ENCODE measurements at regions not wholly inside any gene's neighbourhood (a gene's known extent, or its start where the extent isn't known, plus 50 kb on each side); places are given as distances from the start of the nearest gene placed in this dataset.

DNA sequence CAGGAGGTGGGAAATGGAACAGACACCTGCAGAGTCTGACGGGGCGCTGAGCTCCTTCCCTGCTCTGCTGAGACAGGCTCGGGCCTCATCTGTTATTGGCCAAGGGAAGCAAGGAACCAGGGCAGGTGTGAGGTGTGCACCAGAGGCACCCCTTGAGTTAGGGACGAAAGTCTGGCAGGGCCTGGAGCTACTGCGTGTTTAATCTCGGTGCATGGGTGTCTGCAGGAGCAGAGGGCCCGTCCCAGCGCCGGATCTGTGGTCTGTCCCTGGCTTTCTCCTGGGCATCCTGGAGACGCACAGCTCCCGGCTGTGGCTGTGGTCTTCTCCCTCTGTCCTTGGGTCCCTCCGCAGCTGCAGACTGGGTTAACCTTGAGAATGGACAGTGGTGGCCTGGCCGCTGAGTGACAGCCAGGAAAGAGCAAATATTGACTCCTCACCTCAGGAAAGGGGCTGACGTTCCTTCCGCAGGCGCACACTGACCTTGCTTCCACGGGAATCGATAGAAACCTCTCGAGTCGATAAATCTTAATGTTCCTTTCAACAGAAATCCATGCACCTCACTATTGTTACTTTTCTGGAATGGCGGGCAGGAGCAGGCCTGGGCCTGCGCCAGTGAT is 975.6 kb downstream of the BRD1 start:
- no peak for DNase-seq (ENCODE audit: low spot score)

DNA sequence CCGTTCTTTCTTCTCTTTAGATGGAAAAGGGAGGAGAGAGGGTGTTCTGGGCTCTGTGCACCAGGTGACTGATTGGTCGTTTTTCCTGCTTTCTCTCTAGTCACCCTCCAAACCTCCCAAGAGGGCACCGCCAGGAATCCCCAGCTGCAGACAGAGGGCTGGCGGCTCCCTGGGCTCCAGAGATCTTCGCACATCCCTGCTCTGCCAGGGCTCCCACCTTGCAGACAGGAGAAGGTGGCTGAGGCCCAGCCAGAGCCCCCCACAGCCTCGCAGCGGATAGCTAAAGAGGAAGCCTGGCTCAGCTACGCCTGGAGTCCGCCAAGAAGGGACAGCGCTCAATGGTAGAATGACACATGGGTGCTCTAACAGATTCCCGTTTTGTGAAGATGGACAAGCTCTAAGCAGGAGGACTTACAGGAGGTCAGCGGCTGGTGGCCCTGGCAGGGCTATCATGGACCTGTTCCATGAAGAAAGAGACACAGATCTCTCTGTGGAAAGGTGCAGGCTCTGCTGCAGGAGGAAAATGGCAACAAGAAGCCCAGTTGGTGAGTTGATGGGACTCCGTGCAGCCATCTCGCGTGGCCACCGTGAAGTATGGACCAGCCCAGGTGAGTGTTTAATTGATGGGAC is 976.9 kb downstream of the BRD1 start:
- DNase-seq (ENCODE audit: low spot score): no peak

DNA sequence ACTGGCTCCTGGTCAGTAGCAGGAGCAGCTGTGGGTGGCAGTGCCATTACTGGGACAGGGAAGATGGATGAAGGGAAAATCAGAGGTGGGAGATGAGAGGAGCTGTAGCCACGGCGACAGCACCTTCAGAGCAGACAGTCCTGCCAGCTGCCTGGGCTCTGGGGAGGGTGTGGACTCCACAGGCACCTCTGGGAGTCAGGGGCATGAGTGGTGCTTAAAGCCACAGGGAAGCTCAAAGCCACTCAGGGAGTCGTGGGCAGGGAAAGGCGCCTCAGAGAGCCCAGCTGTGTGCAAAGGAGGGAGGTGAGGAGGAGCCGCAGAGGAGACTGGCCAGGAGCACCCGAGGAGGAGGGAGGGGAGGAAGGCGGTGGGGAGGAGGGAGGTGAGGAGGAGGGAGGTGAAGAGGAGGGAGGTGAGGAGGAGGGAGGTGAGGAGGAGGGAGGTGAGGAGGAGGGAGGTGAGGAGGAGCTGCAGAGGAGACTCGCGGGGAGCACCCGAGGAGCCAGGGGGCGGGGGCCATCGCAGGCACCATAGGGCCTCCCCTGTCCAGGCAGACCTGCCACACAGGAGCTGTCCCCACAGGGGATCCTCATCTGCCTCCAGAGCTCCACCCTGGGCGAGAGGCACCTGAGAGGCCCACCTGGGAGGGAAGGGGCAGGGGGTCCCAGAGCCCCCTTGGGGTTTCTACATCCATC is 977.6 kb downstream of the BRD1 start:
- no peak for DNase-seq (ENCODE audit: low spot score)

- no peak for DNase-seq (ENCODE audit: low spot score)
Observed at GRCh38 chr22:48849219-48849912, 978.3 kb downstream of the BRD1 start.

- no peak for DNase-seq (ENCODE audit: low spot score)
Observed at GRCh38 chr22:48846200-48846599, 981.5 kb downstream of the BRD1 start.

DNA sequence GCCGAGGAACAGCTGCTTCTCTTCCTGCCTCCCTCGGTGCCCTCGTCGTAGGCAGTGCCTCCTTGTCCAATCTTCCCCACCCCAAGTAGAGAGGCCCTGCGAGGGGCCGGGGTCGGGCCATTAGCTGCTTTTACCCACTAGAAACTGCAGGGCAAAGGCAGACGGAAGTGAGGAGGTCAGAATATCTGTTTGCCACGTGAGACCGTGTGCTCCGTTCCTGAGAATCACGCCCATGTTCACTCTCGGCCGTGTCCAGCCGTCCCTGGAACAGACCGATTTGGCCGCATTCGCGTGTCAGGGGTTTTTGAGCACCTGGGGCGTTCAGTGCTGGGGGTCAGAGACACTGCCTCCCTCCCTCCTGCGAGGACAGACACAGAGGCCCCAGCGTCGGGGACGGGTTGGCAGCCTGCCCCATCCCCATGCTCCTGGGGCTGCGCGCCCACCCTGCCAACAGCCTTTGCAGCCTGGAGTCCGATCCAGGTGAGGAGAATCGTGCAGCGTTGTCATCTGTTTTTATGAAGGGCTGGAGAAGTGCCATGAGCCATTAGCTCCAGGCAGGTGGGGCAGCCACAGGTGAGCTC is 982.2 kb downstream of the BRD1 start:
- no peak for DNase-seq (ENCODE audit: low spot score)

GRCh38 chr22:48844056-48844675 is 983.5 kb downstream of the BRD1 start:
- no peak for DNase-seq (ENCODE audit: low spot score)

GRCh38 chr22:48843640-48844039 is 984.0 kb downstream of the BRD1 start:
- no peak for DNase-seq (ENCODE audit: low spot score)

- DNase-seq (ENCODE audit: low spot score): no peak
Observed at GRCh38 chr22:48842976-48843375, 984.7 kb downstream of the BRD1 start.

DNA sequence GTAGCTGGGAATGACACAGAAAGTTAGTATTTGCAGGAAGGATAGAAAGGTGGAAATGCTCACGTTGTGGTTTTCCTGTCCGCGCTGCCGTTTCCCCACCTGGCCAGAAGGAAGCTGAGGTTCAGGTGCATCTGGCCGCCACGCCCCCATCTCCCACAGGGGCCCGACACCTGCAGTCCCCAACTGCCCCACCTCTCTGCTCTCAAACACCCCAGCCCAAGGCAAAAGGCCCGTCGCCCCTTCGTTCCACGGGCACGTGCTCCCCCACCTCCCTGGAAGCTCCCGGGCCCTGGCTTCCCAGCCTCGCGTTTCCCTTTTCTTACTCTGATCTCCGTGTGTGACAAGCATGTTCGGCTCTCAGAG is 985.1 kb downstream of the BRD1 start:
- no peak for DNase-seq (ENCODE audit: low spot score)

- no peak for DNase-seq (ENCODE audit: low spot score)
Observed at GRCh38 chr22:48841881-48842582, 985.6 kb downstream of the BRD1 start.

DNA sequence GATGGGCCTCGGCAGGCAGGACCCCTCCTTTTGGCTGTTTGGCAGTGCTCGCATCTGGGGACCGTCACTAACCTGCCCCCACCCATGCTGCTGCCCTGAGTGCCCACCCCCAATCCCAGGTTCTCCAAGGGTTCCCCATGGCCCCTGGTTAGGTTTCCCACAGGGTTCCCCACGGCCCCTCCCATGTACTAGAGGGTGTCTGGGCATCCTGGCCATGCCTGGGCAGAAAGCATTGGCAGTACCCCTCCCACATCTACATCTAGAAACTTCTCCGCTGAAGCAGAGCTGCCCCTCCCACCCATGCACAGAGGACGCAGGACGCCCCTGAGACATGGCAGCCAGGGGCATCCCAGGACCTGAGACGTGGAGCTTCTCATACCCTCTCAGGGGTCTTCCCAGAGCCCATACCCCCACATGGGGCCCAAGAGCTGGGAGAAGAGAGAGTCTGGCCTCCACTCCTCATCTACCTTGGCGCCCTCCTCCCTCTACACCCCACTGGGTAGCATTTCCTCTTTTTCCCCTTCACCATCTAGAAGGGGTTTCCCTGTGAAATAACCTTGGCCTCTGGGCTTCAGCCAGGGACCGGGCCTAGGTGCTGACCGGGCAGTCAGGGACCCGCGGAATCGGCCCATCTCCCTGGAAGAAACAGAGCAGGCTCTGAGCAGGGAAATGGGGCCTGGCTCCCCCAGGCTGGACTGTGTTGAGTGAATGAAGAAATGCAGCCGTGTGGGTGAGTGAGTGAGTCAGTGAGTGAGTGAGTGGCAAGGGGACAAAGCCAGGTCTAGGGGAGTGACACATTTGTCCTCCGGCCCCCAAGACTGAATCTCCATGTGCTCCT is 987.3 kb downstream of the BRD1 start:
- no peak for DNase-seq (ENCODE audit: low spot score)

- no peak for DNase-seq (ENCODE audit: low spot score)
Observed at GRCh38 chr22:48838846-48839730, 988.6 kb downstream of the BRD1 start.

DNA sequence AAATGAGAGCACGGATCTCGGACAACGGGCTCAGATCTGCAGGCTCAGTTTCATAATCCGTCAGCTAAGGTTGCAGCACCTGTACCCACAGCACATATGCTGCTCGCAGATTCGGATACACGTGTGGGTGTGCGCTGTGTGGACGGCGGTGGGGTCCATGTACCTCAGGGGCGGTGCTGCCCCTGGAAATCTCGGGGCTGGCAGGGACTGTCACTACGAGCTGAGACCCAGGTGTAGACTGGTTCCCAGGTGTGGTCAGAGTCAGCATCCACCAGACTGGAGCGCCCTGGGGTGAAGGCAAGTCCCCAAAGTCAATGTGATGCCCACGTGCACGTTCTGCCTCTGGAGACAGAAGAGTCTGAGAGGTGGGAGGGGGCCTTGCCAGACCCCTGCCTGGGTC is 989.3 kb downstream of the BRD1 start:
- no peak for DNase-seq (ENCODE audit: low spot score)

- DNase-seq (ENCODE audit: low spot score): no peak
Observed at GRCh38 chr22:48837341-48837935, 990.2 kb downstream of the BRD1 start.

- DNase-seq (ENCODE audit: low spot score): no peak
Observed at GRCh38 chr22:48836673-48837340, 990.9 kb downstream of the BRD1 start.

DNA sequence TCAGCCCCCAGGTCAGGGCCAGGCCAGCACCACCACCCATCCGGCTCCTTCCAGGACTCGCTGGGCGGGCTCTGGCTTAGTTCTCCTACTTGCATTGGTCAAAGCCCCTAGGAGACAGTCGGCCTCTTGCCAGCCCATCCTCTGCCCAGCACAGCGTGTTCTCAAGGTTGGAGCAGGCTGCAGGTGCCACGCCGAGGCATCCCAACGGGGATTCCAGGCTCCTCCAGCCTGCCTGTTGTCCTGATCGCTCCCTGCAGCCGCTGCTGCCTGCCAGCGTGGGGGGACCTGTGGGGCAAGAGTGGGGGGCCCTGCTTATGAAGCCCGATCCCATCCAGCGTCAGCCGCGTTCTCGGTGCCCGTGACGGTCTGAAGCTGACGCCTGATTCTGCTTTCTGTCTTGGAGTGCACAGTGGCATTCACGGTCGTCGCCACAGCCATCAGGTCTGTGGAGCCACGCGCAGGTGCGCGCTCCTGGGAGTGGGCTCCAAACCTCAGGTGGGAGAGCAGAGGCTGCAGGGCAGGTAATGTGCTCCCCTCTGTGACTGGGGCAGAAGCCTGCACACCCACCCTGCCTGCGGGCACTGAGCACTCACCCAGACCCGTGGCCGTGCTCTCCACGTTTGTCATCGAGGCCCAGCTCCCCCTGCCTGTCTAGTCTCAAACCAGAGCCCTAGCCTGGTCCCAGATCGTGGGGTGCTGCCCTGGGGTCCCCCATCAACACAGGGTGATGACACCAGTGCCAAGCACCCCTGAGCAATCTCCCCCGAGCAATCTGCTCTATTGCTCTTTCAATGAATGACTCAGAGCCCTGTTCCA is 991.6 kb downstream of the BRD1 start:
- DNase-seq (ENCODE audit: low spot score): no peak

GRCh38 chr22:48835364-48835763 is 992.3 kb downstream of the BRD1 start:
- no peak for DNase-seq (ENCODE audit: low spot score)

Data from iPS-NIHi11 (cell line).